GM12878 (cell line): ENCODE measurements at regions not wholly inside any gene's neighbourhood (a gene's known extent, or its start where the extent isn't known, plus 50 kb on each side); places are given as distances from the start of the nearest gene placed in this dataset.

Experiments
- EP300 ChIP-seq, 2 experiments: fragments of 150-350 bp in 1 of 2; IDR thresholded peaks; 2 replicates each; pipeline ENCODE4 v1.6.1; 2011 to 2012; ENCODE audit warnings: low read depth in 2 of 2, low read length in 2 of 2, borderline replicate concordance in 1 of 2, improper control_type of control experiment in 1 of 2, inconsistent platforms in 1 of 2; ENCODE audit not compliant: control insufficient read depth in 1 of 2
- KDM1A ChIP-seq: fragments of 200-600 bp; sonication (generic); IDR thresholded peaks from 2 replicates; pipeline ENCODE4 v1.6.1; 2016; ENCODE audit warnings: borderline replicate concordance
- POLR2AphosphoS5 ChIP-seq: IDR thresholded peaks from 2 replicates; pipeline ENCODE4 v1.6.1; 2011; ENCODE audit warnings: mild to moderate bottlenecking, low read length, inconsistent platforms
- RELA ChIP-seq: fragments of 450-650 bp; IDR thresholded peaks from 2 replicates; pipeline ENCODE4 v1.8.0; 2014; ENCODE audit warnings: borderline replicate concordance; ENCODE audit not compliant: partially characterized antibody
- TF ChIP-seq, protein P1 (sequence below), 3 experiments: IDR thresholded peaks in 2 of 3; conservative IDR thresholded peaks in 1 of 3; 2 replicates each; pipeline ENCODE4 v1.5.1; 2011; ENCODE audit warnings: low read depth in 3 of 3, low read length in 3 of 3, mild to moderate bottlenecking in 3 of 3, control low read depth in 2 of 3, moderate library complexity in 2 of 3, inconsistent platforms in 1 of 3, mixed read lengths in 1 of 3; ENCODE audit not compliant: control insufficient read depth in 2 of 3, insufficient read depth in 1 of 3; ENCODE audit errors: extremely low read depth in 1 of 3
- TF ChIP-seq, protein P2 (sequence below): fragments of 450-650 bp; formaldehyde crosslinking; IDR thresholded peaks from 2 replicates; pipeline ENCODE4 v1.5.0; 2022; ENCODE audit warnings: mild to moderate bottlenecking, missing genetic modification characterization
- TF ChIP-seq, protein P3 (sequence below): IDR thresholded peaks from 2 replicates; pipeline ENCODE4 v1.6.1; 2012; ENCODE audit warnings: mild to moderate bottlenecking, low read depth, low read length
- TF ChIP-seq, protein P4 (sequence below): IDR thresholded peaks from 2 replicates; pipeline ENCODE4 v1.6.1; 2011; ENCODE audit warnings: low read depth, low read length, improper control_type of control experiment, borderline replicate concordance

DNA sequence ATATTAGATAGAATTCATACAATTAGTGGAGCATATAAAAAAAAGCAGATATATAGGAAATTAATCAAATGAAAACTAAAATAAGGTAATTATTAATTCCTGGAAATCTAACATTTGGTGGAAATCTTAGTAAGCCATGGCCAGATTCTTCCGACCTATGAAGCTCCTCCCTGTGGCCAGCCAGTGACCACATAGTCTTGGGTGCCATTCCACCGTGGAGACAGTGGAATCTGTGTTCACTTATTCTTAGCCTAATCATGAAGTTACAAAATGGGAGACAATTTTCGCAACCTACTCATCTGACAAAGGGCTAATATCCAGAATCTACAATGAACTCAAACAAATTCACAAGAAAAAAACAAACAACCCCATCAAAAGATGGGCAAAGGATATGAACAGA, 241.9 kb upstream of the FLRT2 start:
- TF ChIP-seq, protein P1, sequence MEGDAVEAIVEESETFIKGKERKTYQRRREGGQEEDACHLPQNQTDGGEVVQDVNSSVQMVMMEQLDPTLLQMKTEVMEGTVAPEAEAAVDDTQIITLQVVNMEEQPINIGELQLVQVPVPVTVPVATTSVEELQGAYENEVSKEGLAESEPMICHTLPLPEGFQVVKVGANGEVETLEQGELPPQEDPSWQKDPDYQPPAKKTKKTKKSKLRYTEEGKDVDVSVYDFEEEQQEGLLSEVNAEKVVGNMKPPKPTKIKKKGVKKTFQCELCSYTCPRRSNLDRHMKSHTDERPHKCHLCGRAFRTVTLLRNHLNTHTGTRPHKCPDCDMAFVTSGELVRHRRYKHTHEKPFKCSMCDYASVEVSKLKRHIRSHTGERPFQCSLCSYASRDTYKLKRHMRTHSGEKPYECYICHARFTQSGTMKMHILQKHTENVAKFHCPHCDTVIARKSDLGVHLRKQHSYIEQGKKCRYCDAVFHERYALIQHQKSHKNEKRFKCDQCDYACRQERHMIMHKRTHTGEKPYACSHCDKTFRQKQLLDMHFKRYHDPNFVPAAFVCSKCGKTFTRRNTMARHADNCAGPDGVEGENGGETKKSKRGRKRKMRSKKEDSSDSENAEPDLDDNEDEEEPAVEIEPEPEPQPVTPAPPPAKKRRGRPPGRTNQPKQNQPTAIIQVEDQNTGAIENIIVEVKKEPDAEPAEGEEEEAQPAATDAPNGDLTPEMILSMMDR (IDR thresholded peaks at IDR 0.05 in 2 of 3, conservative IDR thresholded peaks at IDR 0.05 in 1 of 3; ENCODE audit: control insufficient read depth in 2 of 3, extremely low read depth in 1 of 3, insufficient read depth in 1 of 3, low read depth in 3 of 3, low read length in 3 of 3), result no peak
- TF ChIP-seq POLR2AphosphoS5 (no peak), KDM1A (no peak), EP300 (IDR thresholded peaks at IDR 0.05; ENCODE audit: borderline replicate concordance in 1 of 2, control insufficient read depth in 1 of 2, low read depth in 2 of 2, low read length in 2 of 2) (no peak), RELA (no peak)
- TF ChIP-seq, protein P2, sequence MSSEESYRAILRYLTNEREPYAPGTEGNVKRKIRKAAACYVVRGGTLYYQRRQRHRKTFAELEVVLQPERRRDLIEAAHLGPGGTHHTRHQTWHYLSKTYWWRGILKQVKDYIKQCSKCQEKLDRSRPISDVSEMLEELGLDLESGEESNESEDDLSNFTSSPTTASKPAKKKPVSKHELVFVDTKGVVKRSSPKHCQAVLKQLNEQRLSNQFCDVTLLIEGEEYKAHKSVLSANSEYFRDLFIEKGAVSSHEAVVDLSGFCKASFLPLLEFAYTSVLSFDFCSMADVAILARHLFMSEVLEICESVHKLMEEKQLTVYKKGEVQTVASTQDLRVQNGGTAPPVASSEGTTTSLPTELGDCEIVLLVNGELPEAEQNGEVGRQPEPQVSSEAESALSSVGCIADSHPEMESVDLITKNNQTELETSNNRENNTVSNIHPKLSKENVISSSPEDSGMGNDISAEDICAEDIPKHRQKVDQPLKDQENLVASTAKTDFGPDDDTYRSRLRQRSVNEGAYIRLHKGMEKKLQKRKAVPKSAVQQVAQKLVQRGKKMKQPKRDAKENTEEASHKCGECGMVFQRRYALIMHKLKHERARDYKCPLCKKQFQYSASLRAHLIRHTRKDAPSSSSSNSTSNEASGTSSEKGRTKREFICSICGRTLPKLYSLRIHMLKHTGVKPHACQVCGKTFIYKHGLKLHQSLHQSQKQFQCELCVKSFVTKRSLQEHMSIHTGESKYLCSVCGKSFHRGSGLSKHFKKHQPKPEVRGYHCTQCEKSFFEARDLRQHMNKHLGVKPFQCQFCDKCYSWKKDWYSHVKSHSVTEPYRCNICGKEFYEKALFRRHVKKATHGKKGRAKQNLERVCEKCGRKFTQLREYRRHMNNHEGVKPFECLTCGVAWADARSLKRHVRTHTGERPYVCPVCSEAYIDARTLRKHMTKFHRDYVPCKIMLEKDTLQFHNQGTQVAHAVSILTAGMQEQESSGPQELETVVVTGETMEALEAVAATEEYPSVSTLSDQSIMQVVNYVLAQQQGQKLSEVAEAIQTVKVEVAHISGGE (CRISPR knock-in tag), result no peak
- TF ChIP-seq, protein P3, sequence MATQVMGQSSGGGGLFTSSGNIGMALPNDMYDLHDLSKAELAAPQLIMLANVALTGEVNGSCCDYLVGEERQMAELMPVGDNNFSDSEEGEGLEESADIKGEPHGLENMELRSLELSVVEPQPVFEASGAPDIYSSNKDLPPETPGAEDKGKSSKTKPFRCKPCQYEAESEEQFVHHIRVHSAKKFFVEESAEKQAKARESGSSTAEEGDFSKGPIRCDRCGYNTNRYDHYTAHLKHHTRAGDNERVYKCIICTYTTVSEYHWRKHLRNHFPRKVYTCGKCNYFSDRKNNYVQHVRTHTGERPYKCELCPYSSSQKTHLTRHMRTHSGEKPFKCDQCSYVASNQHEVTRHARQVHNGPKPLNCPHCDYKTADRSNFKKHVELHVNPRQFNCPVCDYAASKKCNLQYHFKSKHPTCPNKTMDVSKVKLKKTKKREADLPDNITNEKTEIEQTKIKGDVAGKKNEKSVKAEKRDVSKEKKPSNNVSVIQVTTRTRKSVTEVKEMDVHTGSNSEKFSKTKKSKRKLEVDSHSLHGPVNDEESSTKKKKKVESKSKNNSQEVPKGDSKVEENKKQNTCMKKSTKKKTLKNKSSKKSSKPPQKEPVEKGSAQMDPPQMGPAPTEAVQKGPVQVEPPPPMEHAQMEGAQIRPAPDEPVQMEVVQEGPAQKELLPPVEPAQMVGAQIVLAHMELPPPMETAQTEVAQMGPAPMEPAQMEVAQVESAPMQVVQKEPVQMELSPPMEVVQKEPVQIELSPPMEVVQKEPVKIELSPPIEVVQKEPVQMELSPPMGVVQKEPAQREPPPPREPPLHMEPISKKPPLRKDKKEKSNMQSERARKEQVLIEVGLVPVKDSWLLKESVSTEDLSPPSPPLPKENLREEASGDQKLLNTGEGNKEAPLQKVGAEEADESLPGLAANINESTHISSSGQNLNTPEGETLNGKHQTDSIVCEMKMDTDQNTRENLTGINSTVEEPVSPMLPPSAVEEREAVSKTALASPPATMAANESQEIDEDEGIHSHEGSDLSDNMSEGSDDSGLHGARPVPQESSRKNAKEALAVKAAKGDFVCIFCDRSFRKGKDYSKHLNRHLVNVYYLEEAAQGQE, result no peak
- TF ChIP-seq, protein P4, sequence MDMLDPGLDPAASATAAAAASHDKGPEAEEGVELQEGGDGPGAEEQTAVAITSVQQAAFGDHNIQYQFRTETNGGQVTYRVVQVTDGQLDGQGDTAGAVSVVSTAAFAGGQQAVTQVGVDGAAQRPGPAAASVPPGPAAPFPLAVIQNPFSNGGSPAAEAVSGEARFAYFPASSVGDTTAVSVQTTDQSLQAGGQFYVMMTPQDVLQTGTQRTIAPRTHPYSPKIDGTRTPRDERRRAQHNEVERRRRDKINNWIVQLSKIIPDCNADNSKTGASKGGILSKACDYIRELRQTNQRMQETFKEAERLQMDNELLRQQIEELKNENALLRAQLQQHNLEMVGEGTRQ, result no peak
